ENCODE measurements at regions not wholly inside any gene's neighbourhood (a gene's known extent, or its start where the extent isn't known, plus 50 kb on each side); places are given as distances from the start of the nearest gene placed in this dataset.

DNA sequence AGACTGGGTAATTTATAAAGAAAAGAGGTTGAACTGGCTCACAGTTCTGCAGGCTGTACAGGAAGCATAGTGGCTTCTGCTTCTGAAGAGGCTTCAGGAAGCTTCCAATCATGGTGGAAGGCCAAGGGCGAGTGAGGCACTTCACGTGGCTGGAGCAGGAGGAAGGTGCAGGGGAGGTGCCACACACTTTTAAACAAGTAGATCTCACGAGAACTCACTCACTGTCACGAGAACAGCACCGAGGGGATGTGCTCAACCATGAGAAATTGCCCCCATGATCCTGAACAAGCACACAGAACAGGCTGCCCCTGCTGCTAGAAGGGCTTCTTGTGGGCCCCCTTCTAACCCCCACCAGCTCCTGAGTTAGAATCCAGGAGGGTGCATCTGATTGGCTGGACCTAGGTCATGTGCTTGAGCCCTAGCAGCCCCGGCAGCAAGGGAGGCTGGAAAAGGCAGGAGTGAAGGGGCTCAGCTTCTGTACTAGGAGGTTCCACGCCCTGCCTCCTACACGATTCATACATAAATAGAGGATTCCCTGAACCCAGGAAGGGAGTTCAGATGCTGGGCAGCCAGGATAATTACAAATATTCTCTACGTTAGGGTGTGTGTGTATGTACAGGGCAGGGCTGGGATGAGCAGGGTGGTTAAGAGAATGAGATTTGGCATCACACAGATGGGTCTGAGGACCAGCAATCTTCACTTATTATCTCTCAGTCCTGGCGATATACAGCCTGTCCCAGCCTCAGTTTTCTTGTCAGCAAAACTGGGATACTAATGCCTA, 72.8 kb upstream of the ATP5PO start:
- TF ChIP-seq, protein P1, sequence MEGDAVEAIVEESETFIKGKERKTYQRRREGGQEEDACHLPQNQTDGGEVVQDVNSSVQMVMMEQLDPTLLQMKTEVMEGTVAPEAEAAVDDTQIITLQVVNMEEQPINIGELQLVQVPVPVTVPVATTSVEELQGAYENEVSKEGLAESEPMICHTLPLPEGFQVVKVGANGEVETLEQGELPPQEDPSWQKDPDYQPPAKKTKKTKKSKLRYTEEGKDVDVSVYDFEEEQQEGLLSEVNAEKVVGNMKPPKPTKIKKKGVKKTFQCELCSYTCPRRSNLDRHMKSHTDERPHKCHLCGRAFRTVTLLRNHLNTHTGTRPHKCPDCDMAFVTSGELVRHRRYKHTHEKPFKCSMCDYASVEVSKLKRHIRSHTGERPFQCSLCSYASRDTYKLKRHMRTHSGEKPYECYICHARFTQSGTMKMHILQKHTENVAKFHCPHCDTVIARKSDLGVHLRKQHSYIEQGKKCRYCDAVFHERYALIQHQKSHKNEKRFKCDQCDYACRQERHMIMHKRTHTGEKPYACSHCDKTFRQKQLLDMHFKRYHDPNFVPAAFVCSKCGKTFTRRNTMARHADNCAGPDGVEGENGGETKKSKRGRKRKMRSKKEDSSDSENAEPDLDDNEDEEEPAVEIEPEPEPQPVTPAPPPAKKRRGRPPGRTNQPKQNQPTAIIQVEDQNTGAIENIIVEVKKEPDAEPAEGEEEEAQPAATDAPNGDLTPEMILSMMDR (IDR thresholded peaks at IDR 0.05; ENCODE audit: extremely low read depth in 1 of 2, insufficient read depth in 1 of 2, low read depth in 1 of 2, low read length in 2 of 2) = no peak
- TF ChIP-seq, protein P2, sequence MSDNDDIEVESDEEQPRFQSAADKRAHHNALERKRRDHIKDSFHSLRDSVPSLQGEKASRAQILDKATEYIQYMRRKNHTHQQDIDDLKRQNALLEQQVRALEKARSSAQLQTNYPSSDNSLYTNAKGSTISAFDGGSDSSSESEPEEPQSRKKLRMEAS (IDR thresholded peaks at IDR 0.05; ENCODE audit: insufficient read depth, insufficient read length) = no peak
- no peak for TF ChIP-seq POLR2A (IDR thresholded peaks at IDR 0.05; ENCODE audit: low read depth, low read length)
